GM12878 (cell line): ENCODE measurements at regions not wholly inside any gene's neighbourhood (a gene's known extent, or its start where the extent isn't known, plus 50 kb on each side); places are given as distances from the start of the nearest gene placed in this dataset.
A peak's percentile ranks its signal among the peaks of the same experiment; 100 is the strongest.

Experiments used
- ATAC-seq: fragments of 200-7000 bp; cut with Tn5 transposase; 3 replicates; pipeline ENCODE4 v1.9.1; 2020; ENCODE audit warnings: mild to moderate bottlenecking, moderate library complexity
- BruUV-seq: library from RNA; stranded (reverse); fragments of 400-500 nt; replicated peaks from 2 replicates; lab custom pipeline; 2021; lab: Mats Ljungman, UMichigan
- CTCF ChIA-PET: fragments of 300-600 bp; sonication (Branson Sonifier 250); formaldehyde crosslinking; extraction: SDS; loops from one replicate; lab custom pipeline; 2021; ENCODE audit warnings: inconsistent platforms; lab: Yijun Ruan, JAX
- POLR2A ChIA-PET: fragments of 350-600 bp; formaldehyde crosslinking; extraction: SDS; loops from one replicate; lab custom pipeline; 2021; ENCODE audit warnings: inconsistent platforms; lab: Charles Lee
- RAD21 ChIA-PET: fragments of 300-600 bp; sonication (Branson Sonifier 250); formaldehyde crosslinking; loops from one replicate; lab custom pipeline; 2023; ENCODE audit warnings: antibody characterized with exemption; ENCODE audit not compliant: unreplicated experiment; lab: Charles Lee
- SMC1A ChIA-PET: fragments of 300-600 bp; sonication (Branson Sonifier 250); formaldehyde crosslinking; loops from one replicate; lab custom pipeline; 2023; ENCODE audit not compliant: unreplicated experiment, uncharacterized antibody; lab: Charles Lee
- DNase-seq: peaks from one replicate; pipeline ENCODE4 v3.0.0-alpha.2; 2011; ENCODE audit warnings: low read depth, low spot score
- FAIRE-seq: peaks from 3 replicates; lab custom pipeline; 2011; peaks lifted over from hg19 to GRCh38; lab: Jason Lieb, UNC
- H2AFZ ChIP-seq: 2 replicates; pipeline ENCODE4 v1.6.0; 2011; ENCODE audit warnings: low read depth, low read length, control low read depth; ENCODE audit not compliant: control insufficient read depth
- H3K27ac ChIP-seq: 2 replicates; pipeline ENCODE4 v1.5.1; 2011; ENCODE audit warnings: control low read depth; ENCODE audit not compliant: control insufficient read depth, insufficient read depth
- H3K27me3 ChIP-seq, 2 experiments: replicated peaks in 1 of 2; 2 replicates each; pipeline versions ENCODE4 v1.6.0 to v1.6.1; 2011; ENCODE audit warnings: low read length in 1 of 2; ENCODE audit not compliant: control insufficient read depth in 2 of 2, insufficient read depth in 2 of 2
- H3K36me3 ChIP-seq, 2 experiments: 2 replicates each; pipeline ENCODE4 v1.5.1; 2011; ENCODE audit warnings: low read length in 1 of 2; ENCODE audit not compliant: control insufficient read depth in 2 of 2, insufficient read depth in 2 of 2
- H3K4me1 ChIP-seq: 2 replicates; pipeline ENCODE4 v1.6.1; 2011; ENCODE audit warnings: mild to moderate bottlenecking, low read length, moderate library complexity, mixed read lengths; ENCODE audit not compliant: control insufficient read depth, insufficient read depth
- H3K4me2 ChIP-seq: 2 replicates; pipeline ENCODE4 v1.6.0; 2011; ENCODE audit warnings: control low read depth; ENCODE audit not compliant: control insufficient read depth, insufficient read depth
- H3K4me3 ChIP-seq: fragments of 200-600 bp; sonication (generic); 2 replicates; pipeline ENCODE4 v1.5.1; 2016
- H3K79me2 ChIP-seq: 2 replicates; pipeline ENCODE4 v1.6.0; 2011; ENCODE audit warnings: low read length; ENCODE audit not compliant: control insufficient read depth, insufficient read depth
- H3K9ac ChIP-seq: 2 replicates; pipeline ENCODE4 v1.8.0; 2011; ENCODE audit warnings: low read length, control low read depth, mixed read lengths; ENCODE audit not compliant: control insufficient read depth, insufficient read depth
- H3K9me3 ChIP-seq: replicated peaks from 3 replicates; pipeline ENCODE4 v1.5.1; 2011; ENCODE audit warnings: mild to moderate bottlenecking, low read length; ENCODE audit not compliant: control insufficient read depth, insufficient read depth
- H4K20me1 ChIP-seq: 2 replicates; pipeline ENCODE4 v1.6.0; 2011; ENCODE audit not compliant: control insufficient read depth, insufficient read depth
- BHLHE40 ChIP-seq, 2 experiments: fragments of 450-650 bp in 1 of 2; IDR thresholded peaks; 2 replicates each; pipeline ENCODE4 v1.6.1; 2011 to 2017; ENCODE audit warnings: low read depth in 2 of 2, borderline replicate concordance in 1 of 2, improper control_type of control experiment in 1 of 2, low read length in 1 of 2, mild to moderate bottlenecking in 1 of 2
- FOXM1 ChIP-seq: IDR thresholded peaks from 2 replicates; pipeline ENCODE4 v1.6.1; 2012; ENCODE audit warnings: low read depth, mild to moderate bottlenecking, inconsistent platforms, low read length, moderate library complexity
- HDAC2 ChIP-seq: fragments of 200-600 bp; sonication (generic); IDR thresholded peaks from 2 replicates; pipeline ENCODE4 v1.6.1; 2017
- NR2F1 ChIP-seq: fragments of 450-650 bp; conservative IDR thresholded peaks from 2 replicates; pipeline ENCODE4 v1.6.1; 2017; ENCODE audit warnings: mild to moderate bottlenecking
- PAX8 ChIP-seq: fragments of 450-650 bp; IDR thresholded peaks from 2 replicates; pipeline ENCODE4 v1.6.1; 2017; ENCODE audit warnings: mild to moderate bottlenecking, moderate library complexity
- RAD21 ChIP-seq: IDR thresholded peaks from 2 replicates; pipeline ENCODE4 v1.6.1; 2011; ENCODE audit warnings: mild to moderate bottlenecking, low read depth, low read length, moderate library complexity; ENCODE audit not compliant: insufficient read depth
- RUNX3 ChIP-seq: IDR thresholded peaks from 2 replicates; pipeline ENCODE4 v1.6.1; 2012; ENCODE audit warnings: low read length, inconsistent platforms
- SMC3 ChIP-seq: IDR thresholded peaks from 2 replicates; pipeline ENCODE4 v1.6.1; 2011; ENCODE audit warnings: low read length, improper control_type of control experiment, borderline replicate concordance
- YY1 ChIP-seq: IDR thresholded peaks from 2 replicates; pipeline ENCODE4 v1.6.1; 2011; ENCODE audit warnings: low read depth, mild to moderate bottlenecking, low read length
- WGBS: methylation state at CpG from one replicate; pipeline ENCODE4 v1.1.6; 2016; ENCODE audit warnings: low lambda C conversion rate; ENCODE audit not compliant: insufficient replicate concordance, insufficient coverage; ENCODE audit errors: missing lambda C conversion rate; 5-methylcytosine and 5-hydroxymethylcytosine counted together
- in situ Hi-C: fragments of 300-500 bp; cut with MboI; formaldehyde crosslinking; loops from 9 replicates; pipeline ENCODE4 v1.14.3; 2018; ENCODE audit warnings: mixed read lengths
- intact Hi-C: fragments of 100-400 bp; cut with micrococcal nuclease; formaldehyde crosslinking; loops from one replicate; pipeline ENCODE4 v1.14.2; 2022; ENCODE audit not compliant: unreplicated experiment
- TF ChIP-seq, protein P1 (sequence below): fragments of 450-650 bp; IDR thresholded peaks from 2 replicates; pipeline ENCODE4 v1.6.1; 2018; ENCODE audit warnings: borderline replicate concordance, mild to moderate bottlenecking; ENCODE audit not compliant: partially characterized antibody
- TF ChIP-seq, protein P2 (sequence below): fragments of 450-650 bp; IDR thresholded peaks from 2 replicates; pipeline ENCODE4 v1.6.1; 2016; ENCODE audit warnings: mild to moderate bottlenecking

DNA sequence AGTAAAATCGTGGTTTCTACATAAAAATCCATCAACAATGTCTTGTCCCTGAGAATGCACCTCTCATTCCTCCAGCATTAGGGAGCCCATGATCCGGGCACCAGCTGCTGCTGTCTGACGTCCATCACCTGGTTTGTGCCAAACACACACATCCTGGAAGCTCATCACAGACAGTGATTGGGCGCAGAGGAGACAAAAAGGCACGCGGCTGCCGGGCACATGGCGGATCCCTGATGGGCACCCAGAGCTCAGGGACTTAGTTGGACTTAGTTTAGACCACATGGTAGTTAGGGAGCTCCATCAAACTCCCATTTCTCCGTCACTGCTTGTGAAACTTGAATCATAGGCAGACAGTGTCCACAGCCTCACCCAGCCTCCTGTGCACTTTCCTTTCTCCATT lies 1059.3 kb downstream of the TMEM121 start:
- ChIA-PET POLR2A (no interaction called here), RAD21 (no interaction called here), CTCF (interaction anchor here (0.7 to 7.7 kb wide), 16 partner anchors 8 to 176 kb away, joined by 3 to 65 read pairs (median 4); no protein-coding TSS in a partner anchor), SMC1A (interaction anchor here (1.2 kb wide), 1 partner anchor 27 kb away, joined by 3 read pairs; no protein-coding TSS in a partner anchor)
- DNase-seq, result no peak
- TF ChIP-seq HDAC2 (no peak), PAX8 (no peak), FOXM1 (no peak)
- no peak overlapping the region for H3K4me3 ChIP-seq
- H3K79me2 ChIP-seq, result no peaks in the 10 kb centered on the region
- no peak overlapping the region for H2AFZ ChIP-seq
- no peaks in the 10 kb centered on the region for H3K36me3 ChIP-seq
- no peak overlapping the region for H3K9ac ChIP-seq
- in situ Hi-C loops, result no loop called here
- no peaks in the 10 kb centered on the region for H4K20me1 ChIP-seq
- H3K9me3 ChIP-seq, result no peaks in the 10 kb centered on the region
- no peak overlapping the region for H3K4me2 ChIP-seq
- intact Hi-C loops, result loop anchor here (1.0 kb wide), 1 partner anchor 46 kb away; no protein-coding TSS in a partner anchor
- FAIRE-seq, result no peak
- no peak overlapping the region for H3K27ac ChIP-seq
- 57% methylated on average over 9 of the region's 9 CpGs for WGBS
- H3K4me1 ChIP-seq, result peaks cover 1% of the 10 kb centered on the region
- H3K27me3 ChIP-seq, result no peaks in the 10 kb centered on the region
- ATAC-seq, result no peak
- BruUV-seq, result no TSS peak

DNA sequence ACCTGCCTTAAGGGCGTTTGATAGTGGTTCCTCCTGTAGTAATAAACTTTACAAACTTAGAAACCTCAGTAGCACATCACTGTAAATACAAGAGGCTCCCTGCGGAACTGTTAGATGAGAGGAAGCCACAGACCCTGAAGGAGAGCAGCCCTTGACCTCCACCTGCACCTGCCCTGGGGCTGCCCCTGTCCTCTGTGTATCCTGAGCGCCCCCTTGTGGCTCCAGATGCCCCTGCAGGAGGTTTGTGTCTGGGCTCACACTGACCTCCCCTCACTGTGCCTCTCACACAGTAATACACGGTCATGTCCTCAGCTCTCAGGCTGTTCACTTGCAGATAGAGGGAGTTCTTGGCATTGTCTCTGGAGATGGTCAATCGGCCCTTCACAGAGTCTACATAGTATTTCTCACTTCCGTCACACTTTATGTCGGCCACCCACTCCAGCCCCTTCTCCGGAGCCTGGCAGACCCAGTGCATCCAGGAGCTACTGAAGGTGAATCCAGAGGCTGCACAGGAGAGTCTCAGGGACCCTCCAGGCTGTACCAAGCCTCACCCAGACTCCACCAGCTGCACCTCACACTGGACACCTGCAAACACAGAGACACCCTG lies 1059.8 kb downstream of the TMEM121 start:
- ChIA-PET RAD21 (no interaction called here), CTCF (interaction anchor here (0.7 to 7.7 kb wide), 20 partner anchors 10 to 176 kb away, joined by 3 to 65 read pairs (median 4); no protein-coding TSS in a partner anchor), POLR2A (no interaction called here), SMC1A (interaction anchor here (0.9 to 1.2 kb wide), 2 partner anchors 47 to 111 kb away, joined by 3 to 4 read pairs; no protein-coding TSS in a partner anchor)
- no peaks in the 10 kb centered on the region for H3K9me3 ChIP-seq
- DNase-seq (no peak), ATAC-seq (peak; percentile 100), FAIRE-seq (peak; percentile 27)
- no peak overlapping the region for H2AFZ ChIP-seq
- intact Hi-C loops, result loop anchor here (1.0 kb wide), 1 partner anchor 47 kb away; no protein-coding TSS in a partner anchor
- BruUV-seq, result no TSS peak
- no peak overlapping the region for H3K4me2 ChIP-seq
- in situ Hi-C loops, result no loop called here
- no peak overlapping the region for H3K27ac ChIP-seq
- no peaks in the 10 kb centered on the region for H4K20me1 ChIP-seq
- H3K36me3 ChIP-seq, result no peaks in the 10 kb centered on the region
- H3K4me3 ChIP-seq, result no peak overlapping the region
- no peaks in the 10 kb centered on the region for H3K79me2 ChIP-seq
- 40% methylated on average over 8 of the region's 8 CpGs for WGBS
- peaks cover 6% of the 10 kb centered on the region for H3K4me1 ChIP-seq
- H3K9ac ChIP-seq, result no peak overlapping the region
- no peaks in the 10 kb centered on the region for H3K27me3 ChIP-seq
- TF ChIP-seq RAD21 (peak; percentile 63; the same call in 1 of the 2 replicates), BHLHE40 (IDR thresholded peaks at IDR 0.05; ENCODE audit: borderline replicate concordance in 1 of 2, low read depth in 2 of 2, low read length in 1 of 2) (no peak), RUNX3 (peak; percentile 10; the same call in 1 of the 2 replicates), YY1 (0 out of 2 replicates have a peak, but pooled peaks have one; percentile 42), SMC3 (peak; percentile 45; the same call in 1 of the 2 replicates), NR2F1 (peak; percentile 50; the same call in 1 of the 2 replicates)
- TF ChIP-seq, protein P1, sequence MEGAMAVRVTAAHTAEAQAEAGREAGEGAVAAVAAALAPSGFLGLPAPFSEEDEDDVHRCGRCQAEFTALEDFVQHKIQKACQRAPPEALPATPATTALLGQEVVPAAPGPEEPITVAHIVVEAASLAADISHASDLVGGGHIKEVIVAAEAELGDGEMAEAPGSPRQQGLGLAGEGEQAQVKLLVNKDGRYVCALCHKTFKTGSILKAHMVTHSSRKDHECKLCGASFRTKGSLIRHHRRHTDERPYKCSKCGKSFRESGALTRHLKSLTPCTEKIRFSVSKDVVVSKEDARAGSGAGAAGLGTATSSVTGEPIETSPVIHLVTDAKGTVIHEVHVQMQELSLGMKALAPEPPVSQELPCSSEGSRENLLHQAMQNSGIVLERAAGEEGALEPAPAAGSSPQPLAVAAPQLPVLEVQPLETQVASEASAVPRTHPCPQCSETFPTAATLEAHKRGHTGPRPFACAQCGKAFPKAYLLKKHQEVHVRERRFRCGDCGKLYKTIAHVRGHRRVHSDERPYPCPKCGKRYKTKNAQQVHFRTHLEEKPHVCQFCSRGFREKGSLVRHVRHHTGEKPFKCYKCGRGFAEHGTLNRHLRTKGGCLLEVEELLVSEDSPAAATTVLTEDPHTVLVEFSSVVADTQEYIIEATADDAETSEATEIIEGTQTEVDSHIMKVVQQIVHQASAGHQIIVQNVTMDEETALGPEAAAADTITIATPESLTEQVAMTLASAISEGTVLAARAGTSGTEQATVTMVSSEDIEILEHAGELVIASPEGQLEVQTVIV, result no peak
- TF ChIP-seq, protein P2, sequence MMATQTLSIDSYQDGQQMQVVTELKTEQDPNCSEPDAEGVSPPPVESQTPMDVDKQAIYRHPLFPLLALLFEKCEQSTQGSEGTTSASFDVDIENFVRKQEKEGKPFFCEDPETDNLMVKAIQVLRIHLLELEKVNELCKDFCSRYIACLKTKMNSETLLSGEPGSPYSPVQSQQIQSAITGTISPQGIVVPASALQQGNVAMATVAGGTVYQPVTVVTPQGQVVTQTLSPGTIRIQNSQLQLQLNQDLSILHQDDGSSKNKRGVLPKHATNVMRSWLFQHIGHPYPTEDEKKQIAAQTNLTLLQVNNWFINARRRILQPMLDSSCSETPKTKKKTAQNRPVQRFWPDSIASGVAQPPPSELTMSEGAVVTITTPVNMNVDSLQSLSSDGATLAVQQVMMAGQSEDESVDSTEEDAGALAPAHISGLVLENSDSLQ, result no peak
